Peyer's patch (tissue), 4 donors: ENCODE measurements at regions not wholly inside any gene's neighbourhood (a gene's known extent, or its start where the extent isn't known, plus 50 kb on each side); places are given as distances from the start of the nearest gene placed in this dataset.

Source experiments
- CTCF ChIP-seq, 6 experiments: fragments of 450-650 bp in 4 of 6; fragments of 200-600 bp in 2 of 6; sonication (generic) in 1 of 6; IDR thresholded peaks; one replicate each; pipeline ENCODE4 v1.5.1; 2017 to 2019; ENCODE audit warnings: antibody characterized with exemption in 6 of 6, mild to moderate bottlenecking in 3 of 6, moderate library complexity in 1 of 6
- POLR2A ChIP-seq, 2 donors: fragments of 450-650 bp; IDR thresholded peaks; one replicate each; pipeline ENCODE4 v1.5.1; 2017; ENCODE audit warnings: antibody characterized with exemption in 2 of 2, mild to moderate bottlenecking in 2 of 2, moderate library complexity in 2 of 2

GRCh38 chr6:9521152-9521530, 893.7 kb downstream of the TFAP2A start:
- TF ChIP-seq CTCF (IDR thresholded peaks at IDR 0.05) (no peak), POLR2A (IDR thresholded peaks at IDR 0.05) (no peak)
